Peyer's patch (tissue), 4 donors: ENCODE measurements at regions not wholly inside any gene's neighbourhood (a gene's known extent, or its start where the extent isn't known, plus 50 kb on each side); places are given as distances from the start of the nearest gene placed in this dataset.

Experiments
- POLR2A ChIP-seq, 2 donors: fragments of 450-650 bp; IDR thresholded peaks; one replicate each; pipeline ENCODE4 v1.5.1; 2017; ENCODE audit warnings: antibody characterized with exemption in 2 of 2, mild to moderate bottlenecking in 2 of 2, moderate library complexity in 2 of 2
- TF ChIP-seq, protein P1 (sequence below), 6 experiments: fragments of 450-650 bp in 4 of 6; fragments of 200-600 bp in 2 of 6; sonication (generic) in 1 of 6; IDR thresholded peaks; one replicate each; pipeline ENCODE4 v1.5.1; 2017 to 2019; ENCODE audit warnings: antibody characterized with exemption in 6 of 6, mild to moderate bottlenecking in 3 of 6, moderate library complexity in 1 of 6

- TF ChIP-seq, protein P1, sequence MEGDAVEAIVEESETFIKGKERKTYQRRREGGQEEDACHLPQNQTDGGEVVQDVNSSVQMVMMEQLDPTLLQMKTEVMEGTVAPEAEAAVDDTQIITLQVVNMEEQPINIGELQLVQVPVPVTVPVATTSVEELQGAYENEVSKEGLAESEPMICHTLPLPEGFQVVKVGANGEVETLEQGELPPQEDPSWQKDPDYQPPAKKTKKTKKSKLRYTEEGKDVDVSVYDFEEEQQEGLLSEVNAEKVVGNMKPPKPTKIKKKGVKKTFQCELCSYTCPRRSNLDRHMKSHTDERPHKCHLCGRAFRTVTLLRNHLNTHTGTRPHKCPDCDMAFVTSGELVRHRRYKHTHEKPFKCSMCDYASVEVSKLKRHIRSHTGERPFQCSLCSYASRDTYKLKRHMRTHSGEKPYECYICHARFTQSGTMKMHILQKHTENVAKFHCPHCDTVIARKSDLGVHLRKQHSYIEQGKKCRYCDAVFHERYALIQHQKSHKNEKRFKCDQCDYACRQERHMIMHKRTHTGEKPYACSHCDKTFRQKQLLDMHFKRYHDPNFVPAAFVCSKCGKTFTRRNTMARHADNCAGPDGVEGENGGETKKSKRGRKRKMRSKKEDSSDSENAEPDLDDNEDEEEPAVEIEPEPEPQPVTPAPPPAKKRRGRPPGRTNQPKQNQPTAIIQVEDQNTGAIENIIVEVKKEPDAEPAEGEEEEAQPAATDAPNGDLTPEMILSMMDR (IDR thresholded peaks at IDR 0.05): no peak
- no peak for TF ChIP-seq POLR2A (IDR thresholded peaks at IDR 0.05)
Observed at GRCh38 chr12:88764781-88765480, 184.7 kb upstream of the KITLG start.
